HG03439 (cell line): ENCODE measurements at regions not wholly inside any gene's neighbourhood (a gene's known extent, or its start where the extent isn't known, plus 50 kb on each side); places are given as distances from the start of the nearest gene placed in this dataset.
A peak's percentile ranks its signal among the peaks of the same experiment; 100 is the strongest.
"Not testable (repeated sequence)": the region's sequence is repeated elsewhere in the genome, so short reads cannot be mapped to it uniquely, and the experiment has no call there.

Experiments used
- ATAC-seq: cut with Tn5 transposase; IDR thresholded peaks from one replicate; pipeline ENCODE4 v1.9.1; 2021; ENCODE audit warnings: mild to moderate bottlenecking, moderate library complexity; ENCODE audit not compliant: unreplicated experiment

DNA sequence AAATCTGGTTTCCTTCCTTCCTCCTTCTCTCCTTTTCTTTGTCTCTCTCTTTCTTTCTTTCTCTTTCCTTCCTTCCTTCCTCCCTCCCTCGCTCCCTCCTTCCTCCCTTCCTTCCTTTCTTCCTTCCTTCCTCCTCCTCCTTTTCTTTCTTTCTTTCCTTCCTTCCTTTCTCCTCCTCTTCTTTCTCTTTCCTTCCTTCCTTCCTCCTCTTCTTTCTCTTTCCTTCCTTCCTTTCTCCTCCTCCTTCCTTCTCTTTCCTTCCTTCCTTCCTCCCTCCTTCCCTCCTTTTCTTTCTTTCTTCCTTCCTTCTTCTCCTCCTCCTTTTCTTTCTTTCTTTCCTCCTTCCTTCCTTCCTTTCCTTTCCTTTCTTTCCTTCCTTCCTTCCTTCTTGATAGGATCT lies 61.2 kb downstream of the VIP start:
- no peak for ATAC-seq

GRCh38 chr6:152815230-152815872 lies 64.8 kb downstream of the VIP start:
- ATAC-seq = no peak

DNA sequence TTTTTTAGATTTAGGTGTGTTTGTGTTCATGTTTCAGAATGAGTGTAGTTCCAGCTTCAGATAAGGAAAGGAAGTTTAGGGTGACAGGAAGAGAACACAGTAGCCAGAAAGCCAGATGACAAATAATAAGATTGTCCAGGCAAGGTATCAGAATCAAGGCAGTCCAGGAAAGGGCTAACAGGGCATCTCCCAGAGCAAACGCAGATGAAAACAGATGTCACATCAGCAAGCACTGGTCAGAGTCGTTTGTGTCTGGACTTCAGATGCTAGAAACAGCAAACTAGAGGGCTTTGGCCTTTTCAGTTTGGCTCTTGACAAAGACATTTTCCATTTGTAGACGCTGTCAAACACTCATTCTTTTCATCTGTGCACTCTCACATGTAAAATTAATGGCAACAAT lies 65.5 kb downstream of the VIP start:
- no peak for ATAC-seq

- ATAC-seq = no peak
These were observed 70.9 kb downstream of the VIP start for GRCh38 chr6:152821525-152821924.

DNA sequence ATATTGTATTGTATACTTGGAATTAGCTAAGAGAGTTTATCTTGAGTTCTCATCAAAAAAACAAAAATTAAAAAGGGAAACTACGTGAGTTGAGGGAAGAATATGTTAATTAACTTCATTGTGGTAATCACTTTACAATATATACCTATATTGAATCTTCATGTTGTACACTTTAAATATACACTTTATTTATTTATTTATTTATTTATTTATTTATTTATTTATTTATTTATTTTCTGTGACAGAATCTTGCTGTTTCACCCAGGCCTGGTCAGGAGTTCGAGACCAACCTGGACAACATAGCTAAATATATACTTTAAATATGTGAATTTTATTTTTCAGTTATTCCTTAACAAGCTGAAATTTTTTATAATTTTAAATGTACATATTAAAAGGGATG lies 74.1 kb downstream of the VIP start:
- ATAC-seq = no peak

GRCh38 chr6:152828431-152828830 lies 77.8 kb downstream of the VIP start:
- ATAC-seq = no peak

DNA sequence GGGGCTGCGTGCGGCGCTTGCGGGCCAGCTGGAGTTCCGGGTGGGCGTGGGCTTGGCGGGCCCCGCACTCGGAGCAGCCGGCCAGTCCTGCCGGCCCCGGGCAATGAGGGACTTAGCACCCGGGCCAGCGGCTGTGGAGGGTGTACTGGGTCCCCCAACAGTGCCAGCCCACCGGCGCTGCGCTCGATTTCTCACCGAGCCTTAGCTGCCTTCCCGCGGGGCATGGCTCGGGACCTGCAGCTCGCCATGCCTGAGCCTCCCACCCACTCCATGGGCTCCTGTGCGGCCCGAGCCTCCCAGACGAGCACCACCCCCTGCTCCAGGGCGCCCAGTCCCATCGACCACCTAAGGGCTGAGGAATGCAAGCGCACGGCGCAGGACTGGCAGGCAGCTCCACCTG lies 83.8 kb downstream of the VIP start:
- not testable (repeated sequence) for ATAC-seq

- ATAC-seq = no peak
These were observed 85.9 kb downstream of the VIP start for GRCh38 chr6:152836523-152836922.

GRCh38 chr6:152845421-152845820 lies 94.8 kb downstream of the VIP start:
- no peak for ATAC-seq

DNA sequence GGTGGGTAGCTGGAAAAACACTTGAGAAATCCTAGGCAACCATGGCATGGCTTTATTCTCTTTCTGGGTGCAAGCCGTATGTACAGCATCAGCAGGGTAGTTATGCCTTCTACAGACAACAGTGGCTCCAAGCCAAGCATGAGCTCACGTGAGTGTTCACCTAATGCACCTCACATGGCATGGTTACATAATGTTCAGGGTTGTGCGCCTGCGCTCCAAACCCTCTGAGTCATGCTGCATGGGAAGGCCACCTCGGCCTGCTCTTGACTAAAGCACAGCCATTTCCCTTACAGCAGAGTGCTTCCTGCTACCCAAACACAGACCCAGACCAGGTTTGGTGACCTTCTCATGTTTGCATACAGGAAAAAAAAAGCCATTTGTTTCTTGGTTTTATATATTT lies 96.2 kb downstream of the VIP start:
- ATAC-seq = no peak

- ATAC-seq = no peak
These were observed 98.3 kb downstream of the VIP start for GRCh38 chr6:152848919-152849318.

DNA sequence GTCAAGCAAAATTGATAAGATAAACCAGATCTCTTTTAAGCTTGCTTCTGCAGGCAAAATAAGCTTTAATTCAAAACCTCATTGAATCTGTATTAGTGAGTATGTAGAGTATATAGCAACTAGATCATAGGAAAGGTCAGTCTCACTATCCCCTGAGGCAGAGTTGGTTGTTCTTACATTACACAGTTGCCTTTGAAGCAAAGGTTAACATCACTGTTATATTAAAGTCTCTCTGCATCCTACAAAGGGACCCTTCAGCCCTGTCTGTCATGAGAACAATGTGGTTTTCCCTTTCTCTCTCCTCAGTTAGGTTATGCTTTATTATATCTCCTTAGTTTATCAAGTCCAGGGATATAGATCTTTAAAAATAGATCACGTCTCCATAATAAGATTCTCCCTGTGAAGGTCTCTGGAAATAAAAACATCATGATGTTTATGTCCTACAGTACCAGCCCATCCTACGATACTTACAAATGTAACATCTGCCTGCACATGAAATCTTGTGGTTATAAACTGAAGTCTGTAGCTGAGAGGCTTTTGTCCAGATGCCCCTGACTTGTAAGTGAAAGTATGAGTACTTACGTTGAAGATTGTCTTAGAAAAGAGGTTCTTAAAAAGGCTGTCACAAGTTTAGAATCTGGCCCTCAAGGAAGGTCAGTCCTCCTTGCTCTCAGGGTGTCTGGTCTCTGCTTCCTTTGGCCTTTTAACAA lies 103.6 kb downstream of the VIP start:
- ATAC-seq = no peak

DNA sequence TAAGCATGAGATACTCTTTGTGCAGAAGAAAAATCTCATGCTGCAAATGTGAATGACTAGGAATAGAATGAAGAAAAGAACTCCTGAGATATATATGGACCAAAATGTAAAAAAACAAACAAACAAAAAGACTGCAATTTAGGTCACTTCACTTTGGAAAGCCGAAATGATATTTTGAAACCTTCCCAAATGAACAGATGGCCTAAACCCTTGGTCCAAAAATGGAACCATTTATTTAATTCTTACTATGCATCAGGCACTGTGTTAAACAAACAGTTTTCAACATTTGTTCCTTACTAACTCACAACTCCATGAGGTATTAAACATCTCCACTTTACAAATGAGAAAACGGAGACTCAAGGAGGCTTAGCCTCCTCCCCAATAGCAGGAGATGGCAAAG lies 107.5 kb downstream of the VIP start:
- no peak for ATAC-seq

GRCh38 chr6:152859225-152859624 lies 108.6 kb downstream of the VIP start:
- no peak for ATAC-seq

DNA sequence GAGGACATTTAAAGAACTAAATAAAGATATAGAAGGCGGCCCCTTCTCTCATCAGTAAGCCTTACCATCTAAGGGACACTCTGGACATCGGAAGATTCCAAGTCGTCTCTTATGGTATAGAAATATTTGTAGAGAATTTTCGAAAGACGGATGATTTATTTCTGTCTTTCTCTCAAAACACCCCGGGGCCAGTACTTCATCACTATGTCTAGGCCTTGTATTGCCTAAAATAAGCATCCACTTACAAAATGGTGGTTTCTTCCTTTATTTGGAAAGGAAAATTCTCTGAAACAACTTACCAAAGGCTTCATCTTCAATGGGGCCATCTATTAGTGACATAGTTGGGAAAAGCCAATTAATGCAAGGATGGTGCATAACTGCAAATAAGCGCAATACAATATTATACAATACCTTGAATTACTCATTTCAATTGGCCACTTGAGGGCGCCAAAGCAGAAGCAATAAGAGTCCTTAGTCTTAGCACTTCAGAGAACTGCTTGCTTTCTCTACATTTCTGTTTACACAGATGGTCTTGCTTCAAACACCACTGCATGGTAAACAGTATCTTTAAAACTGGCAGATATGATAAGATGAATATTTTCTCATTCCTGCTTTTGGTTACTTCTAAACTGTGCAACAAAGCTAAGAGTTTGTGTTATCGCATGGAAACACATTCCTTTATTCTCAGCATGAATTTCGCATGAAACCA lies 113.2 kb downstream of the VIP start:
- ATAC-seq = no peak

GRCh38 chr6:152874267-152874666 lies 108.6 kb downstream of the FBXO5 start:
- no peak for ATAC-seq

DNA sequence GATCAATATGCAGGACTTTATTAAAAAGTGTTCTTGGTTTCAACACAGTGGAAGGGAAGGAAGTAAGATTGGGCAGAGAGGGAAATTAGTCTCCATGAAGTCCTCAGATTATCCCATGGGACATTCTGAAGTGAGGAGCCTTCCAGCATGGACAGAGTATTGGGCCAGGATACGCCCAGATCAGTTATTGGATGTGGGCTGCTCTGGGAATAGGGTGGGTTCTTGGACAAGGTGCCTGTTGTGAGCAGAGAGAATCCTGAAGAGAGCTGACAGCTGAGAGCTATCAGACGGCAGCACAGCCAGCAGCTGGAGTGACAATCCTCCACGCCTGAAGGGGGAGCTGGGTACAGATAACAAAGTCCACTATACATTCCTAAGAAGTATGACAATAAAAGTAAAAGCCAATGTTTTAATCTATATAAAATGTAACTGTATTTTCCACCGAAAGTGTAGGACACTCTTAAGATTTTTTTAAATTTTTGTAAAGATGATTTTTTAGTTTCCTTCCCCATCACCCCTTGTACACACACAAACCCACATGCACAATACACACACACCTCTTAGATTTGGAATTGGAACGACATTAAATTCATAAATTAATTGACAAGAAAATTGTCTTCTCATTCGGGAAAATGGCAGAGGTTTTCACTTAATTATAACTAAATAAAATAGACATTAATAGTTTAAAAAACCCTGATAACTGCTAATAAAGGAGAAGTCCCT lies 107.8 kb downstream of the FBXO5 start:
- no peak for ATAC-seq

DNA sequence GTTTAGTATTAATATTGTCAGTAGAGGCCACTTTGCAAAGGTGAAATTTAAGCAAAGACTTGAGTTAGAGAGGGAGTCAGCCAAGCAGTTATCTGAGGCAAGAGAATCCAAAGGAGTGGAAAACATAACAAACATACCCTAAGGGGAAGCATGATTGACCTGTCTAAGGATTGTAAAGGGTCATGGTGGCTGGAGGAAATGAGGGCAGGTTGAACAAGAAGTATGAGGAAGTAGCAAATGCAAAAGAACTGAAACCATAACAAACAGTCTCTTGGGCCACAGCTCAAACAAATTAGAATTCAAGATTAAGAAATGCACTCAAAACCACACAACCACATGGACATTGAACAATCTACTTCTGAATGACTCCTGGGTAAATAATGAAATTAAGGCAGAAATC lies 103.2 kb downstream of the FBXO5 start:
- no peak for ATAC-seq

- ATAC-seq = no peak
These were observed 89.7 kb downstream of the FBXO5 start for GRCh38 chr6:152893187-152893586.

GRCh38 chr6:152896923-152897322 lies 85.9 kb downstream of the FBXO5 start:
- ATAC-seq = no peak

DNA sequence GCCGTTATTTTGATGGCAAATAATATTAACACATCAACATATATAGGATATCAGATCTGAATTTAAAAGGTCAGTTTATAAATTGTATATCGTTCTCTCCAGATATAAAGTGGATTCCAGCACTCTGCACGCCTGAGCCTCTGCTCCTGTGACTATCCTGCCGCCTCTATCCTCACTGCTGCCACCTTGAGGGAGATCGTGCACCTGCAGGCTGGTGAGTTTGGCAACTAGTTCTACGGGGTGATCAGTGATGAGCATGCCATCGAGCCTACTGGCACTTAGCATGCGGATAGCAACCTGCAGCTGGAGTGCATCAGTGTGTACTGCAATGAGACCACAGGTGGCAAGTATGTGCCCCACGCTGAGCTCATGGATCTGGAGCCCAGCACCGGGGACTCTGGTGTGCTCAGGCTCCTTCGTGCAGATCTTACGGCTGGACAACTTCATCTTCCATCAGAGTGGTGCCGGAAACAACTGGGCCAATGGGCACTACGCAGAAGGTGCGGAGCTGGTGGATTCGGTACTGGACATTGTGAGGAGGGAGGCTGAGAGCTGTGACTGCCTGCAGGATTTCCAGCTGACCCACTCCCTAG lies 84.9 kb downstream of the FBXO5 start:
- ATAC-seq = peak; percentile 92
